Raji (cell line): ENCODE measurements at regions not wholly inside any gene's neighbourhood (a gene's known extent, or its start where the extent isn't known, plus 50 kb on each side); places are given as distances from the start of the nearest gene placed in this dataset.

ENCODE experiments used
- POLR2A ChIP-seq: IDR thresholded peaks from 2 replicates; pipeline ENCODE4 v1.6.1; 2011; ENCODE audit warnings: low read depth, low read length, control low read depth; ENCODE audit not compliant: insufficient read depth

GRCh38 chr6:21325201-21325856, 268.2 kb upstream of the SOX4 start:
- no peak for TF ChIP-seq POLR2A

DNA sequence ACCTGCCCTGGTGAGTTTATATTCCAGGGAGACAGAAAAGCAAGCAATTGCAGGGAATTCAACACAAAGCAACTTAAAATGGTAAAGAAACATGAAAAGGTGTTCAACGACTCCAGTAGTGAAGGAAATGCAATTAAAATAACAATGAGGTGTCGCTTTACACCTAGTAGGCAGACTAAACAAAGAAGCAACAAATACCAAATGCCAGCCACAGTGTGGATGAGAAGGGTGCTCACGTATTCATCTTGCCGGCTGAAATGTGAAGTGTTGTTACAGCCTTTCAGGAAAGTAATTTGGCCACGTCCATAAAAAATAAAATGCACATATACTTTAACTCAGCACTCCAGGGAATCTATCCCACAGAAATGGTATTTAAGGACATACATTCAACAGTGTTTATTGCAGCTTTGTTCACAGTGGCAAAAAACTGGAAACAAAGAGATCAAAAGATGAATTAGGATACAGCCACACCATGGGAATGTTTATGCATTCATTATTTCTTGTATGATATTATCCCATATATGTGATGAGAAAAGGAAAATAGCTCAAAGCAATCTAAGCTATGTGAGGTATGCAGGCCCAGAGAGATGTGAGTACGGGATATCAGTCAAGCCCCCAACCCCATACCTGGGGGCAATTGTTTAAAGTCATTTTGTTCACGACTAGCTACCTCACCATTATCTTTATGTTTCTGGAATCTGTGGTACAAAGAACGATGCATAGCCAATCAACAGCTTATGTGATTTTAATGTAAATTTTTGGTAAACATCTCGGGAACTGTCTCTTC, 266.0 kb upstream of the SOX4 start:
- TF ChIP-seq POLR2A = no peak

DNA sequence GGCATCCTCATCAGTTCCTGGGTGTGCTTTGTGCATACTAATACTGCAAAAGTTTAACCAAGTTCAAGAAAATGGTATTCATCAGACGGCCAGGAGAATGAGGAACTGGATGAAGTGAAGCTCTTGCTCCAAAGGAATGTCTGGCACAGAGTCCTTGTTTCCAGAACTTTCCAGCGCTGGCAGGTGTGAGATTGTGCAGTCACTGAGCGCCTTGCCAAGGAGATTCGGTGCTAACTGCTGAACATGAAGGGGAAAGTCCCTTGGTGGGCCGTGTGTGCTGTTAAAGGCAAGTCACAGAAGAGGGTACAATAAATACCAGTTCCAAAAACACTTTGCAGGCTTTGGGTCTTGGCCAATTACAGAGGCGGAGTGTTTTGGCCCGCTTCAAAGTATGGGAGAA, 262.3 kb upstream of the SOX4 start:
- TF ChIP-seq POLR2A = no peak

GRCh38 chr6:21332077-21332476, 261.5 kb upstream of the SOX4 start:
- TF ChIP-seq POLR2A = no peak

DNA sequence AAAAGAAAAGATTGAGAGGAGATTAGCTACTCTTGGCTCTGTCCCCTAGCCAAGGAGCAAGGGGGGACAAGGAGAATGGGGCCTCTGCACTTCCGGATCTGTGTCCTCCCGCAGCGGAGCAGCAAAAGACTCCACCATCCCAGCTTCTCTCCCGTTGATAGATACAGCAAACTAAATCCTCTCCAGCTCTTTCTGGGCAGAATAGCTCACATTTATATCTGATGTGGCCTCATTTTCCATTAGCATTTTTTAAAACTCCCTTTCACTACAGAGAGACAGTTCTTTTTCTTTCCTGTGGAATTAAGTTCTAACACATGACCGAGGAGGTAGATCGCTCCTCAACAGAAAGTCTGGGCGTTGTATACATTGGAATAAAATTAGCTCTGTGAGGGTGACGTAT, 260.9 kb upstream of the SOX4 start:
- no peak for TF ChIP-seq POLR2A

DNA sequence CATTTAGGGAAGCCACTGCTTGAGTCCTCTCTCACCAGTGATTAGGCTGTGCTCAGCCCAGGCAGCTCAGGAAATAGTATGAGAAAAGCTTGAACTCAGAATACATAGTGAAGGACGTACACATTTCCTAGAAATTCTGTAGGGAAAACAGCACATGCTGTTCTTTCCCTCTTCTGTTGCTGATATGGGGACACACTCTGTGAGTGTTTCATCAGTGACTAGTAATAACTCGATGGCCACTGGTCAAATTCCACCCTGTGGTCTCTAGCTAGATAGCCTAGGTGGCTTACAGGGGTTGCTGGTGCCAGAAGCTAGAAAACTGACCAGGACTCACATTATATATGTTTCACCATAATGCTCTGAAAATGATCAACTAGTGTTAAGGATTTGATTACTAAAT, 259.8 kb upstream of the SOX4 start:
- no peak for TF ChIP-seq POLR2A

- no peak for TF ChIP-seq POLR2A
Measured at GRCh38 chr6:21334651-21335050, 258.9 kb upstream of the SOX4 start.

- no peak for TF ChIP-seq POLR2A
Measured at GRCh38 chr6:21335591-21335990, 258.0 kb upstream of the SOX4 start.

GRCh38 chr6:21337263-21337662, 256.3 kb upstream of the SOX4 start:
- no peak for TF ChIP-seq POLR2A

DNA sequence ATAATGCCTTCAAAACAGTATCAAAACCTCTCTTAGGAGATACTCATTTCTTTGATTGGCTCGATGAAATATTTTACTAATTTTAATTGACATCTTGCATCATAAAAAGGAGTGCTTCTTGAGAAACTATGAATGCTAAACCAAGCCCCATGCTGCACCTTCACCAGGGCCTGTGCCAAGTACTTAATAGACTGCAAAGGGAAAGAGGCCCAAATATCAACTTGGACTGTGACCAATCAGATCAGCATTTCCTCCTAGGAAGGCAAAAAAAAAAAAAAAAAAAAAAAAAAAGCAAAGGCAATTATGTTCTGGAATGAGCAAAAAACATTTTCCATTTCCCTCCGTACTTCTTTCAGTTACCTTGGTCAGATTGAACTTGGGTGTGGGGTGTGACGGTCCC, 253.0 kb upstream of the SOX4 start:
- no peak for TF ChIP-seq POLR2A

DNA sequence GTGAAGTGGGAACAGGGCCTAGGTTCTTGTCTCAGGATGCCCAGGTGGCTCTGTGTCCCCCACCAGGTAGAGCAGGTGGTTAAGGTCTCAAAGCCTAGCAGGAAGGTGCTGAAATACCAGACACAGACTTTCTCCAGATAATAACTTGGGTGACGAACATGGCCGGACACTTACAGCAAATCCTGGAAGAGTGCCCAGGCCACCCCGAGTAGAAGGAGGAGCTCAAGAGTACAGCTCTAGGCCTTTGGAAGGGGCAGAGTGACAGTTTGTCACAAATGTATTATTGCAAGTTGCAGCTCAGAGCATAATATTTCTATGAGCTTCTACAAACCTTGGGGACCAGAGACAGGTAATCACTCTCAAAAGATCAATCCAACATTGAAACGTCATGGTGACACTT, 251.6 kb upstream of the SOX4 start:
- TF ChIP-seq POLR2A = no peak

GRCh38 chr6:21342501-21342900, 251.1 kb upstream of the SOX4 start:
- TF ChIP-seq POLR2A = no peak

GRCh38 chr6:21348146-21348503, 245.4 kb upstream of the SOX4 start:
- no peak for TF ChIP-seq POLR2A

- TF ChIP-seq POLR2A = no peak
Measured at GRCh38 chr6:21348504-21349195, 244.9 kb upstream of the SOX4 start.

- TF ChIP-seq POLR2A = no peak
Measured at GRCh38 chr6:21349834-21350233, 243.7 kb upstream of the SOX4 start.

- no peak for TF ChIP-seq POLR2A
Measured at GRCh38 chr6:21350926-21351325, 242.6 kb upstream of the SOX4 start.
